BE2C (cell line): ENCODE measurements at regions not wholly inside any gene's neighbourhood (a gene's known extent, or its start where the extent isn't known, plus 50 kb on each side); places are given as distances from the start of the nearest gene placed in this dataset.

Experiments
- DNase-seq: peaks from one replicate; pipeline ENCODE4 v3.0.0-alpha.2; 2020
- H3K27me3 ChIP-seq: fragments of 250-450 bp; sonication (Bioruptor Pico); 2 replicates; pipeline ENCODE4 v1.5.1; 2020; ENCODE audit warnings: mild to moderate bottlenecking
- H3K36me3 ChIP-seq: fragments of 250-450 bp; sonication (Bioruptor Pico); 2 replicates; pipeline ENCODE4 v1.5.1; 2020; ENCODE audit warnings: mild to moderate bottlenecking
- H3K4me1 ChIP-seq: fragments of 250-450 bp; sonication (Bioruptor Pico); 2 replicates; pipeline ENCODE4 v1.5.1; 2020
- H3K4me3 ChIP-seq: 2 replicates; pipeline ENCODE4 v1.5.1; 2011; ENCODE audit warnings: low read depth, low read length
- H3K9me3 ChIP-seq: fragments of 250-450 bp; sonication (Bioruptor Pico); 2 replicates; pipeline ENCODE4 v1.5.1; 2020
- CTCF ChIP-seq: IDR thresholded peaks from 2 replicates; pipeline ENCODE4 v1.5.1; 2012; ENCODE audit warnings: mild to moderate bottlenecking, low read depth, low read length

- Histone ChIP-seq H3K4me1 (no peaks in the 10 kb centered on the region), H3K36me3 (no peaks in the 10 kb centered on the region), H3K27me3 (no peaks in the 10 kb centered on the region), H3K9me3 (no peaks in the 10 kb centered on the region), H3K4me3 (no peak overlapping the region)
- no peak for TF ChIP-seq CTCF
- DNase-seq: no peak
These were observed 99.6 kb upstream of the SLC24A3 start for GRCh38 chr20:19112828-19113227.

- no peaks in the 10 kb centered on the region for H3K36me3 ChIP-seq
These were observed 99.0 kb upstream of the SLC24A3 start for GRCh38 chr20:19113343-19113930.

GRCh38 chr20:19114410-19114809 lies 98.0 kb upstream of the SLC24A3 start:
- Histone ChIP-seq H3K36me3 (no peaks in the 10 kb centered on the region), H3K27me3 (no peaks in the 10 kb centered on the region), H3K4me1 (no peaks in the 10 kb centered on the region), H3K9me3 (no peaks in the 10 kb centered on the region), H3K4me3 (no peak overlapping the region)
- no peak for TF ChIP-seq CTCF
- no peak for DNase-seq

More at GRCh38 chr20:19113343-19113930, 99.0 kb upstream of the SLC24A3 start:
- TF ChIP-seq CTCF: no peak
- Histone ChIP-seq H3K9me3 (no peaks in the 10 kb centered on the region), H3K27me3 (no peaks in the 10 kb centered on the region), H3K4me1 (no peaks in the 10 kb centered on the region), H3K4me3 (no peak overlapping the region)
- no peak for DNase-seq

- H3K36me3 ChIP-seq: no peaks in the 10 kb centered on the region
- no peak for DNase-seq
- no peak overlapping the region for H3K4me3 ChIP-seq
- H3K9me3 ChIP-seq: no peaks in the 10 kb centered on the region
- TF ChIP-seq CTCF: no peak
- no peaks in the 10 kb centered on the region for H3K4me1 ChIP-seq
- H3K27me3 ChIP-seq: no peaks in the 10 kb centered on the region
These were observed 96.9 kb upstream of the SLC24A3 start for GRCh38 chr20:19115581-19115980.

GRCh38 chr20:19120011-19120410 lies 92.4 kb upstream of the SLC24A3 start:
- TF ChIP-seq CTCF: no peak
- no peaks in the 10 kb centered on the region for H3K9me3 ChIP-seq

GRCh38 chr20:19120569-19120968 lies 91.9 kb upstream of the SLC24A3 start:
- H3K36me3 ChIP-seq: no peaks in the 10 kb centered on the region
- H3K27me3 ChIP-seq: no peaks in the 10 kb centered on the region
- no peaks in the 10 kb centered on the region for H3K4me1 ChIP-seq
- no peak for TF ChIP-seq CTCF
- no peaks in the 10 kb centered on the region for H3K9me3 ChIP-seq
- no peak for DNase-seq
- H3K4me3 ChIP-seq: no peak overlapping the region

More at GRCh38 chr20:19120011-19120410, 92.4 kb upstream of the SLC24A3 start:
- Histone ChIP-seq H3K36me3 (no peaks in the 10 kb centered on the region), H3K4me1 (no peaks in the 10 kb centered on the region), H3K4me3 (no peak overlapping the region), H3K27me3 (no peaks in the 10 kb centered on the region)
- no peak for DNase-seq
